HG03457 (cell line): ENCODE measurements at regions not wholly inside any gene's neighbourhood (a gene's known extent, or its start where the extent isn't known, plus 50 kb on each side); places are given as distances from the start of the nearest gene placed in this dataset.
"Not testable (repeated sequence)": the region's sequence is repeated elsewhere in the genome, so short reads cannot be mapped to it uniquely, and the experiment has no call there.

Source experiments
- ATAC-seq: cut with Tn5 transposase; IDR thresholded peaks from one replicate; pipeline ENCODE4 v1.9.1; 2021; ENCODE audit warnings: moderate number of reproducible peaks; ENCODE audit not compliant: unreplicated experiment

- no peak for ATAC-seq
Observed at GRCh38 chr6:137933696-137934095, 66.6 kb downstream of the TNFAIP3 start.

GRCh38 chr6:137936798-137937197, 69.7 kb downstream of the TNFAIP3 start:
- no peak for ATAC-seq

- no peak for ATAC-seq
Observed at GRCh38 chr6:137937834-137938233, 70.8 kb downstream of the TNFAIP3 start.

GRCh38 chr6:137938770-137939379, 71.8 kb downstream of the TNFAIP3 start:
- no peak for ATAC-seq

GRCh38 chr6:137941995-137942394, 74.9 kb downstream of the TNFAIP3 start:
- ATAC-seq = no peak

GRCh38 chr6:137942736-137943135, 75.7 kb downstream of the TNFAIP3 start:
- ATAC-seq = no peak

- ATAC-seq = not testable (repeated sequence)
Observed at GRCh38 chr6:137944381-137944780, 77.3 kb downstream of the TNFAIP3 start.

GRCh38 chr6:137944793-137945498, 77.9 kb downstream of the TNFAIP3 start:
- ATAC-seq = no peak

GRCh38 chr6:137949686-137950390, 82.8 kb downstream of the TNFAIP3 start:
- no peak for ATAC-seq

- ATAC-seq = peak; percentile 39
Observed at GRCh38 chr6:137950581-137950980, 83.5 kb downstream of the TNFAIP3 start.

GRCh38 chr6:137951064-137951597, 84.1 kb downstream of the TNFAIP3 start:
- no peak for ATAC-seq

- no peak for ATAC-seq
Observed at GRCh38 chr6:137952247-137952646, 85.2 kb downstream of the TNFAIP3 start.

- no peak for ATAC-seq
Observed at GRCh38 chr6:137953761-137954160, 86.7 kb downstream of the TNFAIP3 start.

GRCh38 chr6:137954253-137954652, 87.2 kb downstream of the TNFAIP3 start:
- no peak for ATAC-seq

- no peak for ATAC-seq
Observed at GRCh38 chr6:137956098-137956488, 89.0 kb downstream of the TNFAIP3 start.

GRCh38 chr6:137957471-137957870, 90.4 kb downstream of the TNFAIP3 start:
- ATAC-seq = no peak

GRCh38 chr6:137958811-137959565, 91.9 kb downstream of the TNFAIP3 start:
- ATAC-seq = no peak

- ATAC-seq = no peak
Observed at GRCh38 chr6:137962725-137963124, 95.7 kb downstream of the TNFAIP3 start.

- ATAC-seq = no peak
Observed at GRCh38 chr6:137964876-137965275, 97.8 kb downstream of the TNFAIP3 start.

- no peak for ATAC-seq
Observed at GRCh38 chr6:137967689-137968454, 100.8 kb downstream of the TNFAIP3 start.
